HEK293T (cell line): ENCODE measurements at regions not wholly inside any gene's neighbourhood (a gene's known extent, or its start where the extent isn't known, plus 50 kb on each side); places are given as distances from the start of the nearest gene placed in this dataset.

Experiments
- ARNT ChIP-seq: fragments of 450-650 bp; IDR thresholded peaks from 2 replicates; pipeline ENCODE4 v1.6.1; 2017; ENCODE audit warnings: mild to moderate bottlenecking
- CTBP1 ChIP-seq: fragments of 450-650 bp; IDR thresholded peaks from 2 replicates; pipeline ENCODE4 v1.6.1; 2016; ENCODE audit warnings: borderline replicate concordance
- FOXK2 ChIP-seq: fragments of 450-650 bp; IDR thresholded peaks from 2 replicates; pipeline ENCODE4 v1.6.1; 2016; ENCODE audit warnings: mild to moderate bottlenecking
- FOXM1 ChIP-seq: fragments of 450-650 bp; IDR thresholded peaks from 2 replicates; pipeline ENCODE4 v1.6.1; 2017; ENCODE audit warnings: mild to moderate bottlenecking, borderline replicate concordance
- HDGF ChIP-seq: fragments of 450-650 bp; IDR thresholded peaks from 2 replicates; pipeline ENCODE4 v1.6.1; 2017; ENCODE audit warnings: antibody characterized with exemption, borderline replicate concordance
- NFRKB ChIP-seq: fragments of 450-650 bp; IDR thresholded peaks from 2 replicates; pipeline ENCODE4 v1.6.1; 2016; ENCODE audit warnings: mild to moderate bottlenecking, moderate library complexity
- PKNOX1 ChIP-seq: fragments of 450-650 bp; IDR thresholded peaks from 2 replicates; pipeline ENCODE4 v1.6.1; 2016
- SP1 ChIP-seq: fragments of 450-650 bp; IDR thresholded peaks from 2 replicates; pipeline ENCODE4 v1.6.1; 2017
- SUZ12 ChIP-seq: fragments of 450-650 bp; IDR thresholded peaks from 2 replicates; pipeline ENCODE4 v1.6.1; 2016; ENCODE audit warnings: mild to moderate bottlenecking

GRCh38 chr2:82143343-82143742 lies 1838.8 kb upstream of the LRRTM1 start:
- TF ChIP-seq ARNT (no peak), CTBP1 (no peak), PKNOX1 (no peak), NFRKB (no peak), FOXM1 (no peak), HDGF (no peak), SUZ12 (no peak), FOXK2 (no peak), SP1 (no peak)
